NCI-H146 treated with DMSO at 0.1 percent for 48 hours (cell line): ENCODE measurements at regions not wholly inside any gene's neighbourhood (a gene's known extent, or its start where the extent isn't known, plus 50 kb on each side); places are given as distances from the start of the nearest gene placed in this dataset.
"Not testable (repeated sequence)": the region's sequence is repeated elsewhere in the genome, so short reads cannot be mapped to it uniquely, and the experiment has no call there.

ENCODE experiments used
- DNase-seq: peaks from one replicate; lab custom pipeline; 2025; ENCODE audit not compliant: unreplicated experiment; lab: John Stamatoyannopoulos, UW

- not testable (repeated sequence) for DNase-seq
These were observed 299.4 kb downstream of the BCL2L11 start for GRCh38 chr2:111420074-111420473.

- not testable (repeated sequence) for DNase-seq
These were observed 300.1 kb downstream of the BCL2L11 start for GRCh38 chr2:111420835-111421234.

- DNase-seq, result not testable (repeated sequence)
These were observed 301.2 kb downstream of the BCL2L11 start for GRCh38 chr2:111421949-111422348.

GRCh38 chr2:111422562-111422961 is 301.8 kb downstream of the BCL2L11 start:
- DNase-seq, result not testable (repeated sequence)

- not testable (repeated sequence) for DNase-seq
These were observed 302.5 kb downstream of the BCL2L11 start for GRCh38 chr2:111423184-111423583.

GRCh38 chr2:111424176-111424575 is 303.5 kb downstream of the BCL2L11 start:
- DNase-seq, result not testable (repeated sequence)

- DNase-seq, result not testable (repeated sequence)
These were observed 304.2 kb downstream of the BCL2L11 start for GRCh38 chr2:111424851-111425309.

GRCh38 chr2:111425789-111426201 is 305.1 kb downstream of the BCL2L11 start:
- DNase-seq, result not testable (repeated sequence)

- DNase-seq, result not testable (repeated sequence)
These were observed 306.6 kb downstream of the BCL2L11 start for GRCh38 chr2:111427346-111427745.

- DNase-seq, result not testable (repeated sequence)
These were observed 308.2 kb downstream of the BCL2L11 start for GRCh38 chr2:111428915-111429314.

GRCh38 chr2:111429353-111429752 is 308.6 kb downstream of the BCL2L11 start:
- DNase-seq, result not testable (repeated sequence)

- DNase-seq, result not testable (repeated sequence)
These were observed 310.3 kb downstream of the BCL2L11 start for GRCh38 chr2:111430817-111431661.

GRCh38 chr2:111432423-111432822 is 311.7 kb downstream of the BCL2L11 start:
- DNase-seq, result not testable (repeated sequence)

GRCh38 chr2:111432916-111433499 is 312.3 kb downstream of the BCL2L11 start:
- DNase-seq, result not testable (repeated sequence)

GRCh38 chr2:111433892-111434607 is 313.3 kb downstream of the BCL2L11 start:
- not testable (repeated sequence) for DNase-seq

GRCh38 chr2:111434608-111434939 is 313.9 kb downstream of the BCL2L11 start:
- DNase-seq, result not testable (repeated sequence)

- not testable (repeated sequence) for DNase-seq
These were observed 315.0 kb downstream of the BCL2L11 start for GRCh38 chr2:111435553-111436310.

- not testable (repeated sequence) for DNase-seq
These were observed 315.7 kb downstream of the BCL2L11 start for GRCh38 chr2:111436411-111436810.

- not testable (repeated sequence) for DNase-seq
These were observed 316.7 kb downstream of the BCL2L11 start for GRCh38 chr2:111437288-111437990.

GRCh38 chr2:111438161-111438560 is 317.4 kb downstream of the BCL2L11 start:
- not testable (repeated sequence) for DNase-seq
